ENCODE measurements at regions not wholly inside any gene's neighbourhood (a gene's known extent, or its start where the extent isn't known, plus 50 kb on each side); places are given as distances from the start of the nearest gene placed in this dataset.

- peak in 1 of 5 experiments; percentile 19 for TF ChIP-seq CTCF (IDR thresholded peaks at IDR 0.05 in 4 of 5, conservative IDR thresholded peaks at IDR 0.05 in 1 of 5)
- TF ChIP-seq POLR2A (IDR thresholded peaks at IDR 0.05): no peak
Measured at GRCh38 chr4:154982187-154983047, 201.3 kb downstream of the RBM46 start.

All from gastrocnemius medialis (tissue), 4 donors.